GM23338 (cell line): ENCODE measurements at regions not wholly inside any gene's neighbourhood (a gene's known extent, or its start where the extent isn't known, plus 50 kb on each side); places are given as distances from the start of the nearest gene placed in this dataset.

Source experiments
- ATAC-seq: fragments of 200-7000 bp; cut with Tn5 transposase; 3 replicates; pipeline ENCODE4 v1.9.1; 2020
- DNase-seq: peaks from one replicate; pipeline ENCODE4 v3.0.0-alpha.2; 2015; ENCODE audit warnings: low spot score
- H2AFZ ChIP-seq: fragments of 200-600 bp; sonication (generic); 2 replicates; pipeline ENCODE4 v1.8.0; 2016; ENCODE audit warnings: antibody characterized with exemption, mild to moderate bottlenecking, moderate library complexity
- H3F3A ChIP-seq: fragments of 200-600 bp; sonication (generic); replicated peaks from 2 replicates; pipeline ENCODE4 v1.8.0; 2017; ENCODE audit warnings: antibody characterized with exemption, mixed run types, low read depth
- H3K27ac ChIP-seq: fragments of 200-600 bp; sonication (generic); 2 replicates; pipeline ENCODE4 v1.6.1; 2016; ENCODE audit warnings: low read depth
- H3K27me3 ChIP-seq: fragments of 200-600 bp; sonication (generic); 2 replicates; pipeline ENCODE4 v1.8.0; 2016; ENCODE audit warnings: mild to moderate bottlenecking, mixed run types, moderate library complexity; ENCODE audit not compliant: insufficient read depth
- H3K36me3 ChIP-seq: fragments of 200-600 bp; sonication (generic); 2 replicates; pipeline ENCODE4 v1.8.0; 2016; ENCODE audit warnings: mild to moderate bottlenecking; ENCODE audit not compliant: insufficient read depth
- H3K4me1 ChIP-seq: fragments of 200-600 bp; sonication (generic); 2 replicates; pipeline ENCODE4 v1.8.0; 2016; ENCODE audit warnings: mild to moderate bottlenecking, moderate library complexity; ENCODE audit not compliant: insufficient read depth
- H3K4me2 ChIP-seq: fragments of 200-600 bp; sonication (generic); 2 replicates; pipeline ENCODE4 v1.7.1; 2017; ENCODE audit warnings: mixed run types
- H3K4me3 ChIP-seq: fragments of 200-600 bp; sonication (generic); 2 replicates; pipeline ENCODE4 v1.6.1; 2016; ENCODE audit warnings: mixed run types
- H3K79me2 ChIP-seq: fragments of 200-600 bp; sonication (generic); replicated peaks from 2 replicates; pipeline ENCODE4 v1.8.0; 2017; ENCODE audit warnings: mild to moderate bottlenecking; ENCODE audit not compliant: insufficient read depth
- H3K9me2 ChIP-seq: fragments of 200-600 bp; sonication (generic); 2 replicates; pipeline ENCODE4 v1.8.0; 2017; ENCODE audit not compliant: insufficient read depth
- H4K20me1 ChIP-seq: fragments of 200-600 bp; sonication (generic); replicated peaks from 2 replicates; pipeline ENCODE4 v1.8.0; 2017; ENCODE audit warnings: mild to moderate bottlenecking; ENCODE audit not compliant: insufficient read depth
- H3K27ac Mint-ChIP-seq: 2 replicates; pipeline ENCODE4 v1.8.0; 2020; ENCODE audit warnings: inconsistent platforms, mild to moderate bottlenecking, moderate library complexity, mixed read lengths
- H3K27me3 Mint-ChIP-seq: 3 replicates; pipeline ENCODE4 v1.8.0; 2022; ENCODE audit warnings: low read depth, mild to moderate bottlenecking, moderate library complexity, mixed read lengths, inconsistent platforms; ENCODE audit not compliant: insufficient read depth, poor library complexity
- H3K36me3 Mint-ChIP-seq: 3 replicates; pipeline ENCODE4 v1.8.0; 2021; ENCODE audit warnings: low read depth, mild to moderate bottlenecking, inconsistent platforms, moderate library complexity, mixed read lengths
- H3K4me1 Mint-ChIP-seq: 3 replicates; pipeline ENCODE4 v1.8.0; 2020; ENCODE audit warnings: mild to moderate bottlenecking, inconsistent platforms, mixed read lengths
- H3K4me3 Mint-ChIP-seq: 3 replicates; pipeline ENCODE4 v1.8.0; 2021; ENCODE audit warnings: moderate library complexity, mild to moderate bottlenecking, inconsistent platforms, mixed read lengths
- H3K9me3 Mint-ChIP-seq: 3 replicates; pipeline ENCODE4 v1.8.0; 2020; ENCODE audit warnings: moderate library complexity, mild to moderate bottlenecking, inconsistent platforms, mixed read lengths
- CREB1 ChIP-seq: fragments of 250-450 bp; sonication (Bioruptor Pico); IDR thresholded peaks from 2 replicates; pipeline ENCODE4 v1.5.0; 2020; ENCODE audit warnings: low read depth, mild to moderate bottlenecking, moderate library complexity
- CTCF ChIP-seq, 2 experiments: fragments of 200-600 bp in 1 of 2; sonication (generic) in 1 of 2; conservative IDR thresholded peaks; 2 replicates each; pipeline versions ENCODE4 v1.5.1 to v1.6.1; 2016 to 2017; ENCODE audit warnings: antibody characterized with exemption in 2 of 2, low read depth in 2 of 2, mild to moderate bottlenecking in 2 of 2, moderate library complexity in 1 of 2
- ETS1 ChIP-seq: IDR thresholded peaks from 2 replicates; pipeline ENCODE4 v1.6.1; 2016; ENCODE audit warnings: antibody characterized with exemption
- EZH2 ChIP-seq: fragments of 200-600 bp; sonication (generic); IDR thresholded peaks from one replicate; pipeline ENCODE4 v1.8.0; 2017; ENCODE audit warnings: antibody characterized with exemption, mild to moderate bottlenecking, low read depth; ENCODE audit not compliant: unreplicated experiment
- EZH2phosphoT487 ChIP-seq: fragments of 200-600 bp; sonication (generic); IDR thresholded peaks from one replicate; pipeline ENCODE4 v1.8.1; 2018; ENCODE audit warnings: antibody characterized with exemption; ENCODE audit not compliant: unreplicated experiment
- JUNB ChIP-seq: IDR thresholded peaks from one replicate; pipeline ENCODE4 v1.6.1; 2016; ENCODE audit warnings: antibody characterized with exemption; ENCODE audit not compliant: unreplicated experiment
- NANOG ChIP-seq: IDR thresholded peaks from 2 replicates; pipeline ENCODE4 v1.6.1; 2016; ENCODE audit warnings: antibody characterized with exemption, borderline replicate concordance
- POLR2AphosphoS5 ChIP-seq: IDR thresholded peaks from 2 replicates; pipeline ENCODE4 v1.6.1; 2016; ENCODE audit warnings: antibody characterized with exemption, low read depth
- REST ChIP-seq: IDR thresholded peaks from one replicate; pipeline ENCODE4 v1.6.1; 2018; ENCODE audit warnings: antibody characterized with exemption; ENCODE audit not compliant: unreplicated experiment
- STAT1 ChIP-seq: IDR thresholded peaks from one replicate; pipeline ENCODE4 v1.6.1; 2016; ENCODE audit warnings: antibody characterized with exemption; ENCODE audit not compliant: unreplicated experiment
- ZNF114 ChIP-seq: fragments of 250-450 bp; sonication (Bioruptor Pico); IDR thresholded peaks from 2 replicates; pipeline ENCODE4 v1.5.0; 2020; ENCODE audit warnings: mild to moderate bottlenecking, moderate library complexity
- ZNF331 ChIP-seq: fragments of 250-450 bp; sonication (Bioruptor Pico); IDR thresholded peaks from 2 replicates; pipeline ENCODE4 v1.5.0; 2020; ENCODE audit warnings: low read depth, mild to moderate bottlenecking, moderate library complexity
- ZNF462 ChIP-seq: fragments of 250-450 bp; sonication (Bioruptor Pico); IDR thresholded peaks from 2 replicates; pipeline ENCODE4 v1.5.0; 2020; ENCODE audit warnings: mild to moderate bottlenecking, moderate library complexity

- no peak overlapping the region for H2AFZ ChIP-seq
- DNase-seq (no peak), ATAC-seq (no peak)
- H3K27me3 ChIP-seq = no peaks in the 10 kb centered on the region
- Mint-ChIP-seq H3K27ac (no peak overlapping the region), H3K4me3 (no peak overlapping the region), H3K9me3 (peaks cover 11% of the 10 kb centered on the region; the same call in 2 of the 3 replicates), H3K36me3 (peaks cover 3% of the 10 kb centered on the region; the same call in 1 of the 3 replicates), H3K27me3 (peaks cover 2% of the 10 kb centered on the region), H3K4me1 (peaks cover 13% of the 10 kb centered on the region)
- no peaks in the 10 kb centered on the region for H3K36me3 ChIP-seq
- TF ChIP-seq STAT1 (no peak), JUNB (no peak), ZNF331 (no peak), NANOG (no peak), EZH2 (no peak), EZH2phosphoT487 (no peak), POLR2AphosphoS5 (no peak), ZNF114 (CRISPR knock-in tag) (no peak), ETS1 (no peak), CREB1 (CRISPR knock-in tag) (no peak), CTCF (conservative IDR thresholded peaks at IDR 0.05; ENCODE audit: low read depth in 2 of 2) (no peak), REST (no peak), ZNF462 (no peak)
- peaks cover 8% of the 10 kb centered on the region for H3K4me1 ChIP-seq
- no peak overlapping the region for H3K4me2 ChIP-seq
- H3K79me2 ChIP-seq = no peaks in the 10 kb centered on the region
- H4K20me1 ChIP-seq = no peaks in the 10 kb centered on the region
- no peaks in the 10 kb centered on the region for H3F3A ChIP-seq
- H3K4me3 ChIP-seq = no peak overlapping the region
- H3K9me2 ChIP-seq = no peaks in the 10 kb centered on the region
- H3K27ac ChIP-seq = no peak overlapping the region
Measured at GRCh38 chr12:28650906-28651305, 460.6 kb downstream of the CCDC91 start.
